SK-N-SH treated with all-trans-retinoic acid at 6 μM for 48 hours (cell line): ENCODE measurements at regions not wholly inside any gene's neighbourhood (a gene's known extent, or its start where the extent isn't known, plus 50 kb on each side); places are given as distances from the start of the nearest gene placed in this dataset.

Source experiments
- ATAC-seq: fragments of 200-7000 bp; cut with Tn5 transposase; 3 replicates; pipeline ENCODE4 v1.9.1; 2020; ENCODE audit warnings: mild to moderate bottlenecking, moderate library complexity
- ARNTL ChIP-seq: fragments of 450-650 bp; formaldehyde crosslinking; IDR thresholded peaks from 2 replicates; pipeline ENCODE4 v1.5.0; 2020; ENCODE audit warnings: low read depth, mild to moderate bottlenecking, moderate library complexity, borderline replicate concordance
- BACH2 ChIP-seq: fragments of 250-450 bp; sonication (Bioruptor Pico); IDR thresholded peaks from 2 replicates; pipeline ENCODE4 v1.9.0; 2021; ENCODE audit warnings: mild to moderate bottlenecking, borderline replicate concordance
- CREB5 ChIP-seq: fragments of 250-450 bp; sonication (Bioruptor Pico); IDR thresholded peaks from 2 replicates; pipeline ENCODE4 v1.5.1; 2020; ENCODE audit warnings: low read depth, mild to moderate bottlenecking, moderate library complexity
- CSDC2 ChIP-seq: fragments of 250-450 bp; sonication (Bioruptor Pico); IDR thresholded peaks from 2 replicates; pipeline ENCODE4 v1.5.0; 2020; ENCODE audit warnings: mild to moderate bottlenecking, moderate library complexity
- ESRRG ChIP-seq: fragments of 250-450 bp; sonication (Bioruptor Pico); IDR thresholded peaks from 2 replicates; pipeline ENCODE4 v1.6.1; 2021; ENCODE audit warnings: mild to moderate bottlenecking
- GLIS3 ChIP-seq: fragments of 250-450 bp; sonication (Bioruptor Pico); IDR thresholded peaks from 2 replicates; pipeline ENCODE4 v1.5.0; 2020; ENCODE audit warnings: mild to moderate bottlenecking, moderate library complexity
- ISL1 ChIP-seq: fragments of 250-450 bp; sonication (Bioruptor Pico); IDR thresholded peaks from 2 replicates; pipeline ENCODE4 v2.1.2; 2022; ENCODE audit warnings: mild to moderate bottlenecking, moderate library complexity
- OSR1 ChIP-seq: fragments of 250-450 bp; sonication (Bioruptor Pico); IDR thresholded peaks from 2 replicates; pipeline ENCODE4 v1.8.0; 2022; ENCODE audit warnings: moderate library complexity, mild to moderate bottlenecking, inconsistent platforms
- PATZ1 ChIP-seq: fragments of 250-450 bp; sonication (Bioruptor Pico); IDR thresholded peaks from 2 replicates; pipeline ENCODE4 v1.8.0; 2020; ENCODE audit warnings: mild to moderate bottlenecking, moderate library complexity, borderline replicate concordance
- PPARA ChIP-seq: fragments of 250-450 bp; sonication (Bioruptor Pico); IDR thresholded peaks from 2 replicates; pipeline ENCODE4 v1.5.0; 2020; ENCODE audit warnings: mild to moderate bottlenecking, borderline replicate concordance
- RARB ChIP-seq: fragments of 250-450 bp; sonication (Bioruptor Pico); IDR thresholded peaks from 2 replicates; pipeline ENCODE4 v1.8.0; 2021; ENCODE audit warnings: mild to moderate bottlenecking, moderate library complexity
- SNAI2 ChIP-seq: fragments of 250-450 bp; sonication (Bioruptor Pico); IDR thresholded peaks from 2 replicates; pipeline ENCODE4 v1.5.0; 2020; ENCODE audit warnings: mild to moderate bottlenecking, moderate library complexity
- TCF4 ChIP-seq: fragments of 250-450 bp; sonication (Bioruptor Pico); IDR thresholded peaks from 2 replicates; pipeline ENCODE4 v1.8.0; 2021; ENCODE audit warnings: mild to moderate bottlenecking, moderate library complexity, borderline replicate concordance
- TOX ChIP-seq: fragments of 250-450 bp; sonication (Bioruptor Pico); IDR thresholded peaks from 2 replicates; pipeline ENCODE4 v1.8.0; 2021; ENCODE audit warnings: mild to moderate bottlenecking, moderate library complexity, borderline replicate concordance
- TSHZ2 ChIP-seq: fragments of 250-450 bp; sonication (Bioruptor Pico); IDR thresholded peaks from 2 replicates; pipeline ENCODE4 v1.5.0; 2020; ENCODE audit warnings: mild to moderate bottlenecking, moderate library complexity
- ZC3H10 ChIP-seq: fragments of 250-450 bp; sonication (Bioruptor Pico); IDR thresholded peaks from 2 replicates; pipeline ENCODE4 v1.5.1; 2021; ENCODE audit warnings: mild to moderate bottlenecking, moderate library complexity
- ZFP3 ChIP-seq: fragments of 250-450 bp; sonication (Bioruptor Pico); IDR thresholded peaks from 2 replicates; pipeline ENCODE4 v1.5.0; 2020; ENCODE audit warnings: mild to moderate bottlenecking, moderate library complexity
- ZFP30 ChIP-seq: fragments of 450-650 bp; formaldehyde crosslinking; IDR thresholded peaks from 2 replicates; pipeline ENCODE4 v1.5.0; 2022; ENCODE audit warnings: mild to moderate bottlenecking, moderate library complexity
- ZNF70 ChIP-seq: fragments of 450-650 bp; formaldehyde crosslinking; IDR thresholded peaks from 2 replicates; pipeline ENCODE4 v1.5.0; 2020; ENCODE audit warnings: mild to moderate bottlenecking, moderate library complexity
- ZNF8 ChIP-seq: fragments of 450-650 bp; formaldehyde crosslinking; IDR thresholded peaks from 2 replicates; pipeline ENCODE4 v1.5.0; 2020; ENCODE audit warnings: mild to moderate bottlenecking, moderate library complexity
- TF ChIP-seq, protein P1 (sequence below): fragments of 250-450 bp; sonication (Bioruptor Pico); IDR thresholded peaks from 2 replicates; pipeline ENCODE4 v1.5.1; 2021; ENCODE audit warnings: mild to moderate bottlenecking, moderate library complexity

GRCh38 chr6:81252231-81252630 lies 500.2 kb downstream of the TENT5A start:
- ATAC-seq = no peak
- TF ChIP-seq SNAI2 (CRISPR knock-in tag) (no peak), ESRRG (no peak), ZFP30 (CRISPR knock-in tag) (no peak), ZFP3 (CRISPR knock-in tag) (no peak), ARNTL (CRISPR knock-in tag) (no peak), ISL1 (CRISPR knock-in tag) (no peak), PPARA (no peak), BACH2 (no peak), CREB5 (CRISPR knock-in tag) (no peak), TCF4 (CRISPR knock-in tag) (no peak), TOX (CRISPR knock-in tag) (no peak), PATZ1 (no peak), RARB (CRISPR knock-in tag) (no peak), TSHZ2 (no peak), ZNF70 (CRISPR knock-in tag) (no peak)

GRCh38 chr6:81246200-81246599 lies 506.3 kb downstream of the TENT5A start:
- no peak for ATAC-seq
- TF ChIP-seq CREB5 (CRISPR knock-in tag) (no peak), ZNF70 (CRISPR knock-in tag) (no peak), ZFP3 (CRISPR knock-in tag) (no peak), ZC3H10 (CRISPR knock-in tag) (no peak), ESRRG (no peak), ISL1 (CRISPR knock-in tag) (no peak), ARNTL (CRISPR knock-in tag) (no peak), GLIS3 (CRISPR knock-in tag) (no peak), PPARA (no peak), OSR1 (CRISPR knock-in tag) (no peak), SNAI2 (CRISPR knock-in tag) (no peak), TOX (CRISPR knock-in tag) (no peak), CSDC2 (CRISPR knock-in tag) (no peak), PATZ1 (no peak), ZFP30 (CRISPR knock-in tag) (no peak), RARB (CRISPR knock-in tag) (no peak), TCF4 (CRISPR knock-in tag) (no peak), ZNF8 (CRISPR knock-in tag) (no peak), TSHZ2 (no peak)
- TF ChIP-seq, protein P1, sequence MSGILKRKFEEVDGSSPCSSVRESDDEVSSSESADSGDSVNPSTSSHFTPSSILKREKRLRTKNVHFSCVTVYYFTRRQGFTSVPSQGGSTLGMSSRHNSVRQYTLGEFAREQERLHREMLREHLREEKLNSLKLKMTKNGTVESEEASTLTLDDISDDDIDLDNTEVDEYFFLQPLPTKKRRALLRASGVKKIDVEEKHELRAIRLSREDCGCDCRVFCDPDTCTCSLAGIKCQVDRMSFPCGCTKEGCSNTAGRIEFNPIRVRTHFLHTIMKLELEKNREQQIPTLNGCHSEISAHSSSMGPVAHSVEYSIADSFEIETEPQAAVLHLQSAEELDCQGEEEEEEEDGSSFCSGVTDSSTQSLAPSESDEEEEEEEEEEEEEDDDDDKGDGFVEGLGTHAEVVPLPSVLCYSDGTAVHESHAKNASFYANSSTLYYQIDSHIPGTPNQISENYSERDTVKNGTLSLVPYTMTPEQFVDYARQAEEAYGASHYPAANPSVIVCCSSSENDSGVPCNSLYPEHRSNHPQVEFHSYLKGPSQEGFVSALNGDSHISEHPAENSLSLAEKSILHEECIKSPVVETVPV (CRISPR knock-in tag) = no peak
